Type B pancreatic cell (in vitro differentiated cells): ENCODE measurements at regions not wholly inside any gene's neighbourhood (a gene's known extent, or its start where the extent isn't known, plus 50 kb on each side); places are given as distances from the start of the nearest gene placed in this dataset.

Source experiments
- DNase-seq: peaks from one replicate; pipeline ENCODE4 v3.0.0; 2021; ENCODE audit warnings: mixed read lengths; ENCODE audit not compliant: unreplicated experiment; ENCODE audit errors: extremely low spot score
- H3K27ac Mint-ChIP-seq: 2 replicates; pipeline ENCODE4 v1.8.0; 2021; ENCODE audit warnings: mild to moderate bottlenecking, mixed read lengths
- H3K27me3 Mint-ChIP-seq: 2 replicates; pipeline ENCODE4 v1.8.0; 2021; ENCODE audit warnings: mixed read lengths
- H3K36me3 Mint-ChIP-seq: 2 replicates; pipeline ENCODE4 v1.8.0; 2021; ENCODE audit warnings: mixed read lengths
- H3K4me1 Mint-ChIP-seq: one replicate; pipeline ENCODE4 v1.8.0; 2021; ENCODE audit warnings: mixed read lengths; ENCODE audit not compliant: unreplicated experiment
- H3K4me3 Mint-ChIP-seq: 2 replicates; pipeline ENCODE4 v1.8.0; 2021; ENCODE audit warnings: mild to moderate bottlenecking, mixed read lengths
- H3K9me3 Mint-ChIP-seq: 2 replicates; pipeline ENCODE4 v1.8.0; 2021; ENCODE audit warnings: mixed read lengths
- TF ChIP-seq, protein P1 (sequence below): fragments of 200-600 bp; sonication (generic); conservative IDR thresholded peaks from 2 replicates; pipeline ENCODE4 v1.5.0; 2021; ENCODE audit warnings: antibody characterized with exemption, mild to moderate bottlenecking

DNA sequence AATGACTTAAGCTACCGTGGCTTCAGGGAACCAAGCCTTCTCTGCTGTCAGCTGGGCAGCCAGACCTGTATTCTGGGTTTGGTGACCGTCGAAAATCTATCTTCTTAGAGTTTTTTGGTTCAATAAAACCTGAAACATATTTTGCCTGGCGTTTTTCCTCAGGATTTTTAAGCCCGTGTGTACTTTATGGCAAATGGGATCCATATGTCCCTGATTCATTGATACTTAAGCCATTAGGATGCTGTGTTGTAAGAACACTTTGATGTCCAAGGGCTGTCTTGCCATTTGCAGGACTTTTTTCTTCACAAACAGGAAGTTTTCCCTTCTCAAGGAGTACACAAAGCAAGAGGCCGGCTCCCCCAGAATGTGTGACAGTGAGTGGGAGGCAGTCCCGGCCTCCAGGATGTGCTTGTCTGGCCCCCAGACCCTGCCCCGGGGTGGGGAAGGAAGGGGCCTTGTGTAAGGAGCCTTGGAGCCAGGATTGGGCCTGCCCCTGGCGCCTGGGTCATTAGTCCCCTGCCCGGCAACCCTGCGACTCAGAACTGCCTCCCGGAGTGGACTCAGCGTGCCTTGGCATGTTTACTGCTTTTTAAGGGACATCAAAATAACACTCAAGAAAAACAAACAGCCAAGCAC, 83.4 kb upstream of the SMIM23 start:
- DNase-seq = no peak
- Mint-ChIP-seq H3K9me3 (no peaks in the 10 kb centered on the region), H3K4me1 (peaks cover 22% of the 10 kb centered on the region), H3K27me3 (peaks cover 5% of the 10 kb centered on the region), H3K27ac (no peak overlapping the region), H3K36me3 (no peaks in the 10 kb centered on the region), H3K4me3 (peak overlapping the region; percentile 14)
- TF ChIP-seq, protein P1, sequence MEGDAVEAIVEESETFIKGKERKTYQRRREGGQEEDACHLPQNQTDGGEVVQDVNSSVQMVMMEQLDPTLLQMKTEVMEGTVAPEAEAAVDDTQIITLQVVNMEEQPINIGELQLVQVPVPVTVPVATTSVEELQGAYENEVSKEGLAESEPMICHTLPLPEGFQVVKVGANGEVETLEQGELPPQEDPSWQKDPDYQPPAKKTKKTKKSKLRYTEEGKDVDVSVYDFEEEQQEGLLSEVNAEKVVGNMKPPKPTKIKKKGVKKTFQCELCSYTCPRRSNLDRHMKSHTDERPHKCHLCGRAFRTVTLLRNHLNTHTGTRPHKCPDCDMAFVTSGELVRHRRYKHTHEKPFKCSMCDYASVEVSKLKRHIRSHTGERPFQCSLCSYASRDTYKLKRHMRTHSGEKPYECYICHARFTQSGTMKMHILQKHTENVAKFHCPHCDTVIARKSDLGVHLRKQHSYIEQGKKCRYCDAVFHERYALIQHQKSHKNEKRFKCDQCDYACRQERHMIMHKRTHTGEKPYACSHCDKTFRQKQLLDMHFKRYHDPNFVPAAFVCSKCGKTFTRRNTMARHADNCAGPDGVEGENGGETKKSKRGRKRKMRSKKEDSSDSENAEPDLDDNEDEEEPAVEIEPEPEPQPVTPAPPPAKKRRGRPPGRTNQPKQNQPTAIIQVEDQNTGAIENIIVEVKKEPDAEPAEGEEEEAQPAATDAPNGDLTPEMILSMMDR = no peak

DNA sequence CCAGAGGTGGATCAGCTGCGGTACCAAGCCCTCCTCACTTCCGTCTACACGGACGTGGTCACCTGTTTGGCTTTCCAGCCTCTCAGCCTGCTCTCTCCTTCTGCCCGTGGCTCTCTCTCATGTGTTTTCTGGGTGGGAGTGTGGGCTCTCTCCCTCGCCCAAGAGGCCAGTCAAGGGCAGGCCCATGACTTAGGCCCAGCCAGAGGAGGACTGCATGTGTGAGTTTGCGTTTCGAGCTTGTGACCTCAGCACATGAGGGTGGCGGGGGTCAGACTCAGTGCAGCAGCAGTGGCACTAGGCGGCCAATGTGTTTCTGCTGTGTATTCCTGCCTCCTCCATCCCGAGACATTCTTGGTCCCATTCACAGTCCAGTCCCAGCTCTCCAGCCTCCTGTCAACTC, 82.5 kb upstream of the SMIM23 start:
- TF ChIP-seq, protein P1 = no peak
- Mint-ChIP-seq H3K4me3 (no peak overlapping the region), H3K9me3 (no peaks in the 10 kb centered on the region)

GRCh38 chr5:171705036-171705435, 80.6 kb upstream of the SMIM23 start:
- Mint-ChIP-seq H3K9me3 (no peaks in the 10 kb centered on the region), H3K27me3 (peaks cover 5% of the 10 kb centered on the region), H3K27ac (no peak overlapping the region), H3K4me3 (no peak overlapping the region), H3K36me3 (no peaks in the 10 kb centered on the region), H3K4me1 (peaks cover 22% of the 10 kb centered on the region)
- TF ChIP-seq, protein P1 = no peak
- DNase-seq = peak; percentile 55

More for the DNA sequence above, 82.5 kb upstream of the SMIM23 start:
- no peaks in the 10 kb centered on the region for H3K36me3 Mint-ChIP-seq
- peaks cover 22% of the 10 kb centered on the region for H3K4me1 Mint-ChIP-seq
- peaks cover 5% of the 10 kb centered on the region for H3K27me3 Mint-ChIP-seq
- DNase-seq = peak; percentile 59
- no peak overlapping the region for H3K27ac Mint-ChIP-seq

DNA sequence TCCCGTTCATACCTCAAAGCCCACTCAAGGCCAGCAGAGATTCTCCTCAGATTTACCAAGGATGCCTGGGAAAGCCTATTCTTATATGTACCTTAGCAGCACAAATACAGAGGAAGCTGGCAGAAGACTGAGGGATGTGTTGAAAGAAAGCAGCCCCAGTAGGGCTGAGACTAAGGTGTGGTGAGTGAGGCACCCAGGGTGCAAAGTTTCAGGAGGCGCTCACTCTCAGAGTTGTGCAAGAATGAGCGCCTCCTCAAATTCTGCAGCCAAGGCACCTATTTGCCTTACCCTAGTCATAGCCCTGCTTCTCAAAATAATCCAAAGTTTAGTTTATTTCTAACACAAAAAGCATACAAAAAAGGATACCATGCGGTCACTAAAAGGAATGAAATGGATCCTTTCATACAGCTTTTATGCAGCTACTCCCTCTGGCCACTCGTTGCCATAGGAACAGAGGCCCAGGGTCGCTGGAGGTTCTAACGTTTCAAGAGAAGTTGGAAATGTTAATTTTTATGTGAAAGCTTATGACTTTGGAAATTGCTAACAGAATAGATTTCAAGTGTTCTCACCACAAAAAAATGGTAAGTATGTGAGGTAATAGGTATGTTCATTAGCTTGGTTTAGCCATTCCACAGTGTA, 79.7 kb upstream of the SMIM23 start:
- TF ChIP-seq, protein P1 = no peak
- H3K9me3 Mint-ChIP-seq = no peaks in the 10 kb centered on the region
- H3K27ac Mint-ChIP-seq = no peak overlapping the region
- H3K4me3 Mint-ChIP-seq = no peak overlapping the region
- H3K36me3 Mint-ChIP-seq = no peaks in the 10 kb centered on the region
- peaks cover 18% of the 10 kb centered on the region for H3K4me1 Mint-ChIP-seq
- DNase-seq = peak; percentile 15
- peaks cover 5% of the 10 kb centered on the region for H3K27me3 Mint-ChIP-seq

- Mint-ChIP-seq H3K4me1 (peaks cover 9% of the 10 kb centered on the region), H3K27me3 (peaks cover 5% of the 10 kb centered on the region), H3K9me3 (no peaks in the 10 kb centered on the region), H3K4me3 (no peak overlapping the region), H3K27ac (no peak overlapping the region), H3K36me3 (no peaks in the 10 kb centered on the region)
- DNase-seq = peak; percentile 25
- TF ChIP-seq, protein P1 = no peak
Measured at GRCh38 chr5:171706736-171707441, 78.7 kb upstream of the SMIM23 start.
